ENCODE measurements at regions not wholly inside any gene's neighbourhood (a gene's known extent, or its start where the extent isn't known, plus 50 kb on each side); places are given as distances from the start of the nearest gene placed in this dataset.
"Not testable (repeated sequence)": the region's sequence is repeated elsewhere in the genome, so short reads cannot be mapped to it uniquely, and the experiment has no call there.

DNA sequence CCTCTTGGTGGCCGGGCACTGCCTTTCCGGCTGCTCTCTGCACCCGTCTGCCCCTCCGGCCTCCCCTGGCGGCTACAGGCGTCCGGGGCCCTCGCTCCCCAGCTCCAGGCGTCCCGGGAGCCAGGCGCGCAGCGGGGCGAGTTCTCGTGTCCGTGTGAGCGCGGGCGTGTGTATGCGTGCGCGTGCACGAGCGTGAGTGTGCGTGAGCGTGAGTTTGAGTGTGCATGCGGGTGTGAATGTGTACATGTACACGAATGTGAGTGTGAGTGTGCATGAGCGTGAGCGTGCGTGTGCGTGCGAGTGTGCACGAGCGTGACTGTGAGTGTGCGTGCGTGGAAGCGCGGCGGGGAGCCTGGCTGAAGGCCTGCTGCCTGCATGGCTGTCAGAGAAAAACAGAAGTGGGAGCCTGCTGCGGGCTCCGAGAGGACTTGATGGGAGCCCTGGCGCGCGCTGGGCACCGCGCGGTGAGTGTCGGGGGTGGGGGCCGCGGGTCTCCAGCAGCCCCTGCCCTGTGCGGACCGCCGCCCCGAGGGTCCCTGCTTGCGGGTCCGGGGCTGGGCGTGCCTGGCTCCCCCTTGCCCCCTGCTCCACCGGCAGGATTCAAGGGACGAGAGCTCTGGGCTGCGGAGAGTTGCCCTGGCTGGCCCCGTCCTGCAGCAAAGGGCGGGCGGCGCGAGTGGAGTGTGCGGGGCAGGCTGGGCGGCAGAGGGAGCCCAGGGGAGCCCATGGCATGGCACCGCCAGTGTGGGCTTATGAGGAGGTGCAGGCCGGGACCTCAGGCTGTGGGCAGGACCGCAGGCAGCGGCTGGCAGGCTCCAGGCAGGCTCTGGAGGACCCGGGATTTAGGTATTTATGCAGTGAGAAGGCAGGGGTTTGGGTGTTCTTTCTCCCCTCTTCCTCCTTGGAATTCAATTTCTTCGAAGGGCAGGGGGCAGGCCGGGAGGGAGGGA, 75.8 kb upstream of the EN2 start:
- no peak for DNase-seq (ENCODE audit: low spot score in 2 of 2)
- Histone ChIP-seq H3K27ac (no peak overlapping the region), H3K4me3 (peak overlapping the region; percentile 40), H3K36me3 (no peaks in the 10 kb centered on the region), H3K4me1 (peaks cover 33% of the 10 kb centered on the region), H3K27me3 (peaks cover 95% of the 10 kb centered on the region), H3K9me3 (no peaks in the 10 kb centered on the region)
- WGBS = 1% methylated on average over 16 of the region's 75 CpGs
- TF ChIP-seq POLR2AphosphoS5 (IDR thresholded peaks at IDR 0.05) (no peak), POLR2A (IDR thresholded peaks at IDR 0.05) (no peak), EP300 (IDR thresholded peaks at IDR 0.05) (no peak)
- TF ChIP-seq, protein P1, sequence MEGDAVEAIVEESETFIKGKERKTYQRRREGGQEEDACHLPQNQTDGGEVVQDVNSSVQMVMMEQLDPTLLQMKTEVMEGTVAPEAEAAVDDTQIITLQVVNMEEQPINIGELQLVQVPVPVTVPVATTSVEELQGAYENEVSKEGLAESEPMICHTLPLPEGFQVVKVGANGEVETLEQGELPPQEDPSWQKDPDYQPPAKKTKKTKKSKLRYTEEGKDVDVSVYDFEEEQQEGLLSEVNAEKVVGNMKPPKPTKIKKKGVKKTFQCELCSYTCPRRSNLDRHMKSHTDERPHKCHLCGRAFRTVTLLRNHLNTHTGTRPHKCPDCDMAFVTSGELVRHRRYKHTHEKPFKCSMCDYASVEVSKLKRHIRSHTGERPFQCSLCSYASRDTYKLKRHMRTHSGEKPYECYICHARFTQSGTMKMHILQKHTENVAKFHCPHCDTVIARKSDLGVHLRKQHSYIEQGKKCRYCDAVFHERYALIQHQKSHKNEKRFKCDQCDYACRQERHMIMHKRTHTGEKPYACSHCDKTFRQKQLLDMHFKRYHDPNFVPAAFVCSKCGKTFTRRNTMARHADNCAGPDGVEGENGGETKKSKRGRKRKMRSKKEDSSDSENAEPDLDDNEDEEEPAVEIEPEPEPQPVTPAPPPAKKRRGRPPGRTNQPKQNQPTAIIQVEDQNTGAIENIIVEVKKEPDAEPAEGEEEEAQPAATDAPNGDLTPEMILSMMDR (IDR thresholded peaks at IDR 0.05) = no peak

DNA sequence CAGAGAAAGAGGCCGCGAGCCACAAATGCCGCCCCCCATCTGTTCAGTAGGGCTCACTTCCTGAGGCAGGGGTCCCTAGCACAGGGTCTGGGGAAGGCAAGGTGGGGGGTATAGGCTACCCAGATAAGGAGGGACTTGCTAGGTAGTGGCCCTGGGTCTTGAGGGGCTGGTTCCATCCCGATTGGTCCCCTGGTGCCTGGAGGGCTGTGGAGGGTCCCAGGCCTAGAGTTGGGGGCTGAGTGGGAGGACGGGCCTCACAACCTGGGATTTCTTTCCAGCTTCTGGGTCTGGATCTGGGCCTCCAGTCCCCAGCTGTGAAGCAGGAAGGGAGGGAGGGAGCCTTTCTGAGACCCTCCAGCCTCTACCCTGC, 75.1 kb upstream of the EN2 start:
- no peaks in the 10 kb centered on the region for H3K36me3 ChIP-seq
- peaks cover 29% of the 10 kb centered on the region for H3K4me1 ChIP-seq
- H3K4me3 ChIP-seq = no peak overlapping the region
- H3K27me3 ChIP-seq = peaks cover 94% of the 10 kb centered on the region
- no peak for TF ChIP-seq EP300 (IDR thresholded peaks at IDR 0.05)
- TF ChIP-seq, protein P1 (IDR thresholded peaks at IDR 0.05) = no peak
- TF ChIP-seq POLR2A (IDR thresholded peaks at IDR 0.05) = no peak
- TF ChIP-seq POLR2AphosphoS5 (IDR thresholded peaks at IDR 0.05) = no peak
- 43% methylated on average over 1 of the region's 5 CpGs for WGBS
- no peak for DNase-seq (ENCODE audit: low spot score in 2 of 2)
- no peak overlapping the region for H3K27ac ChIP-seq
- no peaks in the 10 kb centered on the region for H3K9me3 ChIP-seq

DNA sequence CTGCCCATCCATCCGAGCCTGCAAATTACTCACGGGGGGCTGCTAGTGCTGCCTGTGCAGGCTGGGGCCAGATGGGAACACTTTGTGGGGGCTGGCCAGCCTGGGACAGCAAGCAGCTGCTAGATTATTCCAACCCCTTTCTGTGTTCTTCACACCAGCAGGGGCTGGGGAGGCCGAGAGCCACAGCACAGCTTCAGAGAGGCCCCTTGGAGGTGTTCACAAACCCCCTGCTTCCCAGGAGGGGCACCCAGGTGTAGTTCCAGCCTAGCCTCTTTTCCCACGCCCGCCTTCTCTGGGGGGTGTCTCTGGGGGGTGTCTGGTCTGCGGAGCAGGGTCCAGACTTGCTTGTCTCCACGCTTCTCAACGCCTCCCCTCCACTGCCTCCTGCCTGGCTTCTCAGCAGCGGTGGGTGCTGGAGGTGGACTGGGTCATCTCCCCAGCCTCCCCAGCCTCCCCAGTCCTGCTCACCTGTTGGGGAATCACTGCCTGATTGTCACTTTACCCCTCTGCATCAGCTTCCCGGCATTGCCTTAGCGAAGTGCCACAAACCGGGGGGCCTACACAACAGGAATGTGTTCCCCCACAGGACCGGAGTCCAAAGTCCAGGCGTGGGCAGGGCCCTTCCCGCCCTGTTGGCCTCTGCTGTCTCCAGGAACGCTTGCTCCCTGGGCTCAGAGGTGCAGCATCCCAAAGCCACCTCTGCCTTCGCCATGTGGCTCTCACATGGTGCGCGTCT, 74.0 kb upstream of the EN2 start:
- Histone ChIP-seq H3K4me3 (no peak overlapping the region), H3K36me3 (no peaks in the 10 kb centered on the region), H3K27ac (no peak overlapping the region), H3K4me1 (peaks cover 21% of the 10 kb centered on the region), H3K9me3 (no peaks in the 10 kb centered on the region), H3K27me3 (peaks cover 91% of the 10 kb centered on the region)
- no peak for DNase-seq (ENCODE audit: low spot score in 2 of 2)
- TF ChIP-seq, protein P1 (IDR thresholded peaks at IDR 0.05) = no peak
- no peak for TF ChIP-seq POLR2A (IDR thresholded peaks at IDR 0.05)
- no peak for TF ChIP-seq EP300 (IDR thresholded peaks at IDR 0.05)
- no peak for TF ChIP-seq POLR2AphosphoS5 (IDR thresholded peaks at IDR 0.05)
- 73% methylated on average over 14 of the region's 19 CpGs for WGBS

GRCh38 chr7:155384751-155385150, 73.2 kb upstream of the EN2 start:
- no peak for DNase-seq (ENCODE audit: low spot score in 2 of 2)
- Histone ChIP-seq H3K27me3 (peaks cover 91% of the 10 kb centered on the region), H3K4me1 (peaks cover 21% of the 10 kb centered on the region), H3K27ac (no peak overlapping the region), H3K9me3 (no peaks in the 10 kb centered on the region), H3K36me3 (no peaks in the 10 kb centered on the region), H3K4me3 (no peak overlapping the region)
- 87% methylated on average over 3 of the region's 8 CpGs for WGBS
- TF ChIP-seq, protein P1 (IDR thresholded peaks at IDR 0.05) = no peak
- TF ChIP-seq POLR2AphosphoS5 (IDR thresholded peaks at IDR 0.05) (no peak), EP300 (IDR thresholded peaks at IDR 0.05) (no peak), POLR2A (IDR thresholded peaks at IDR 0.05) (no peak)

DNA sequence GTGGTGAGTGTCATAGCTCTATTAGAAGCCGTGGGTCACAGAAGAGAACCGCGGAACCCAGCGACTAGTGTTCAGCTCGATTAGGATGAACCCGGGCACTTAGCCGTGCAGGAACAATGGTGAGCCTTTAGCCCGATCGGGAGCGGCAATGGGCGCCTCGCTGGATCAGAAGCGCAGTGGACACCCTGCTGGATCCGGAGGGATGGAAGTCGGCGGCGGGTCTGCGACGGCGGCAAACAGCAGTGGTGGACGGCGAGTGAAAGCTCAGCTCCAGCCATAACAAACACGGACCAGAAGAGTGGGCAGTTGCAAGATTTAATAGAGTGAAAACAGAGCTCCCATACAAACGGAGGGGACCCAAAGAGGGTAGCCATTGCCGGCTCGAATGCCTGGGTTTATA, 72.7 kb upstream of the EN2 start:
- H3K9me3 ChIP-seq; H3K27ac ChIP-seq; DNase-seq (ENCODE audit: low spot score in 2 of 2); H3K4me3 ChIP-seq; H3K36me3 ChIP-seq: not testable (repeated sequence)
- H3K4me1 ChIP-seq = peaks cover 21% of the 10 kb centered on the region
- WGBS = 91% methylated on average over 26 of the region's 26 CpGs
- H3K27me3 ChIP-seq = peaks cover 91% of the 10 kb centered on the region

Data from suprapubic skin (tissue), 4 donors.